Eye (tissue), 1 donor: ENCODE measurements at regions not wholly inside any gene's neighbourhood (a gene's known extent, or its start where the extent isn't known, plus 50 kb on each side); places are given as distances from the start of the nearest gene placed in this dataset.

ENCODE experiments used
- DNase-seq: peaks from one replicate; pipeline ENCODE4 v3.0.0-alpha.2; 2015

- no peak for DNase-seq
These were observed 124.3 kb upstream of the KLF6 start for GRCh38 chr10:3909339-3909738.

- DNase-seq = no peak
These were observed 123.2 kb upstream of the KLF6 start for GRCh38 chr10:3908183-3908582.

GRCh38 chr10:3907514-3907913 is 122.5 kb upstream of the KLF6 start:
- DNase-seq = no peak

GRCh38 chr10:3906511-3907111 is 121.6 kb upstream of the KLF6 start:
- no peak for DNase-seq

GRCh38 chr10:3904419-3904960 is 119.5 kb upstream of the KLF6 start:
- no peak for DNase-seq

- DNase-seq = no peak
These were observed 117.9 kb upstream of the KLF6 start for GRCh38 chr10:3902809-3903410.

- DNase-seq = no peak
These were observed 117.2 kb upstream of the KLF6 start for GRCh38 chr10:3902054-3902808.

GRCh38 chr10:3901370-3901769 is 116.4 kb upstream of the KLF6 start:
- no peak for DNase-seq

GRCh38 chr10:3900391-3900790 is 115.4 kb upstream of the KLF6 start:
- no peak for DNase-seq

- DNase-seq = no peak
These were observed 113.8 kb upstream of the KLF6 start for GRCh38 chr10:3898821-3899220.

- no peak for DNase-seq
These were observed 112.1 kb upstream of the KLF6 start for GRCh38 chr10:3897156-3897555.

- DNase-seq = no peak
These were observed 111.2 kb upstream of the KLF6 start for GRCh38 chr10:3896161-3896560.

GRCh38 chr10:3895045-3895631 is 110.1 kb upstream of the KLF6 start:
- no peak for DNase-seq

GRCh38 chr10:3893901-3894563 is 109.0 kb upstream of the KLF6 start:
- DNase-seq = no peak

- DNase-seq = no peak
These were observed 107.7 kb upstream of the KLF6 start for GRCh38 chr10:3892440-3893425.

GRCh38 chr10:3891396-3891795 is 106.4 kb upstream of the KLF6 start:
- DNase-seq = no peak

GRCh38 chr10:3890602-3891352 is 105.8 kb upstream of the KLF6 start:
- DNase-seq = no peak

GRCh38 chr10:3889961-3890522 is 105.0 kb upstream of the KLF6 start:
- no peak for DNase-seq

- DNase-seq = no peak
These were observed 103.0 kb upstream of the KLF6 start for GRCh38 chr10:3887885-3888476.

GRCh38 chr10:3887404-3887803 is 102.4 kb upstream of the KLF6 start:
- no peak for DNase-seq
